ENCODE measurements at regions not wholly inside any gene's neighbourhood (a gene's known extent, or its start where the extent isn't known, plus 50 kb on each side); places are given as distances from the start of the nearest gene placed in this dataset.

GRCh38 chr9:93776256-93776655 lies 178.9 kb downstream of the BARX1 start:
- CTCF ChIA-PET: no interaction called here
- intact Hi-C loops (cut with micrococcal nuclease; ENCODE audit: unreplicated experiment) (no loop called here), in situ Hi-C loops (cut with HindIII; ENCODE audit: low pct_unique_long_range_greater_than_20kb, low sequenced_read_pairs) (no loop called here)
- no peak for TF ChIP-seq SIN3A (IDR thresholded peaks at IDR 0.05; ENCODE audit: borderline replicate concordance, insufficient read depth, low read depth, low read length)
- no peak for TF ChIP-seq REST (IDR thresholded peaks at IDR 0.05; ENCODE audit: insufficient read depth in 1 of 2, low read depth in 2 of 2, low read length in 1 of 2)
- no peak for TF ChIP-seq CTCF (IDR thresholded peaks at IDR 0.05)
- no peak for TF ChIP-seq TCF7L2 (IDR thresholded peaks at IDR 0.05; ENCODE audit: low read depth, low read length)
- TF ChIP-seq POLR2AphosphoS5 (IDR thresholded peaks at IDR 0.05; ENCODE audit: low read depth, low read length): no peak
- H3K36me3 ChIP-seq (ENCODE audit: control insufficient read depth, insufficient read depth, low read length): no peaks in the 10 kb centered on the region
- no peak overlapping the region for H3K4me3 ChIP-seq (ENCODE audit: low read depth in 2 of 2, low read length in 2 of 2)
- no TSS peak for BruUV-seq (replicated peaks)
- H3K4me1 ChIP-seq (ENCODE audit: control insufficient read depth, insufficient read depth, low read length): no peaks in the 10 kb centered on the region
- no peak overlapping the region for H3K27ac ChIP-seq (ENCODE audit: low read length)
- ATAC-seq (no peak), DNase-seq (ENCODE audit: low read depth, low spot score) (no peak)
- H3K9me3 ChIP-seq (ENCODE audit: control insufficient read depth, insufficient read depth, low read depth, low read length): no peaks in the 10 kb centered on the region
- POLR2A ChIA-PET: no interaction called here
- H3K27me3 ChIP-seq (ENCODE audit: control insufficient read depth, insufficient read depth, low read length): no peaks in the 10 kb centered on the region

GRCh38 chr9:93774331-93775102 lies 180.6 kb downstream of the BARX1 start:
- Histone ChIP-seq H3K27ac (ENCODE audit: low read length) (no peak overlapping the region), H3K4me1 (ENCODE audit: control insufficient read depth, insufficient read depth, low read length) (no peaks in the 10 kb centered on the region), H3K9me3 (ENCODE audit: control insufficient read depth, insufficient read depth, low read depth, low read length) (no peaks in the 10 kb centered on the region), H3K36me3 (ENCODE audit: control insufficient read depth, insufficient read depth, low read length) (no peaks in the 10 kb centered on the region), H3K27me3 (ENCODE audit: control insufficient read depth, insufficient read depth, low read length) (no peaks in the 10 kb centered on the region), H3K4me3 (ENCODE audit: low read depth in 2 of 2, low read length in 2 of 2) (no peak overlapping the region)
- CTCF ChIA-PET: no interaction called here
- POLR2A ChIA-PET: no interaction called here
- no peak for ATAC-seq
- TF ChIP-seq CTCF (IDR thresholded peaks at IDR 0.05) (no peak), POLR2AphosphoS5 (IDR thresholded peaks at IDR 0.05; ENCODE audit: low read depth, low read length) (no peak), REST (IDR thresholded peaks at IDR 0.05; ENCODE audit: insufficient read depth in 1 of 2, low read depth in 2 of 2, low read length in 1 of 2) (no peak), SIN3A (IDR thresholded peaks at IDR 0.05; ENCODE audit: borderline replicate concordance, insufficient read depth, low read depth, low read length) (no peak)
- no TSS peak for BruUV-seq (replicated peaks)
- DNase-seq (ENCODE audit: low read depth, low spot score): no peak
- intact Hi-C loops (cut with micrococcal nuclease; ENCODE audit: unreplicated experiment): no loop called here
- in situ Hi-C loops (cut with HindIII; ENCODE audit: low pct_unique_long_range_greater_than_20kb, low sequenced_read_pairs): no loop called here

All from Panc1 (cell line).